GM12878 (cell line): ENCODE measurements at regions not wholly inside any gene's neighbourhood (a gene's known extent, or its start where the extent isn't known, plus 50 kb on each side); places are given as distances from the start of the nearest gene placed in this dataset.

Source experiments
- ATAC-seq: fragments of 200-7000 bp; cut with Tn5 transposase; 3 replicates; pipeline ENCODE4 v1.9.1; 2020; ENCODE audit warnings: mild to moderate bottlenecking, moderate library complexity
- BruUV-seq: library from RNA; stranded (reverse); fragments of 400-500 nt; replicated peaks from 2 replicates; lab custom pipeline; 2021; lab: Mats Ljungman, UMichigan
- CTCF ChIA-PET: fragments of 300-600 bp; sonication (Branson Sonifier 250); formaldehyde crosslinking; extraction: SDS; loops from one replicate; lab custom pipeline; 2021; ENCODE audit warnings: inconsistent platforms; lab: Yijun Ruan, JAX
- POLR2A ChIA-PET: fragments of 350-600 bp; formaldehyde crosslinking; extraction: SDS; loops from one replicate; lab custom pipeline; 2021; ENCODE audit warnings: inconsistent platforms; lab: Charles Lee
- RAD21 ChIA-PET: fragments of 300-600 bp; sonication (Branson Sonifier 250); formaldehyde crosslinking; loops from one replicate; lab custom pipeline; 2023; ENCODE audit warnings: antibody characterized with exemption; ENCODE audit not compliant: unreplicated experiment; lab: Charles Lee
- SMC1A ChIA-PET: fragments of 300-600 bp; sonication (Branson Sonifier 250); formaldehyde crosslinking; loops from one replicate; lab custom pipeline; 2023; ENCODE audit not compliant: unreplicated experiment, uncharacterized antibody; lab: Charles Lee
- DNase-seq: peaks from one replicate; pipeline ENCODE4 v3.0.0-alpha.2; 2011; ENCODE audit warnings: low read depth, low spot score
- FAIRE-seq: peaks from 3 replicates; lab custom pipeline; 2011; peaks lifted over from hg19 to GRCh38; lab: Jason Lieb, UNC
- H2AFZ ChIP-seq: 2 replicates; pipeline ENCODE4 v1.6.0; 2011; ENCODE audit warnings: low read depth, low read length, control low read depth; ENCODE audit not compliant: control insufficient read depth
- H3K27ac ChIP-seq: 2 replicates; pipeline ENCODE4 v1.5.1; 2011; ENCODE audit warnings: control low read depth; ENCODE audit not compliant: control insufficient read depth, insufficient read depth
- H3K27me3 ChIP-seq, 2 experiments: replicated peaks in 1 of 2; 2 replicates each; pipeline versions ENCODE4 v1.6.0 to v1.6.1; 2011; ENCODE audit warnings: low read length in 1 of 2; ENCODE audit not compliant: control insufficient read depth in 2 of 2, insufficient read depth in 2 of 2
- H3K36me3 ChIP-seq, 2 experiments: 2 replicates each; pipeline ENCODE4 v1.5.1; 2011; ENCODE audit warnings: low read length in 1 of 2; ENCODE audit not compliant: control insufficient read depth in 2 of 2, insufficient read depth in 2 of 2
- H3K4me1 ChIP-seq: 2 replicates; pipeline ENCODE4 v1.6.1; 2011; ENCODE audit warnings: mild to moderate bottlenecking, low read length, moderate library complexity, mixed read lengths; ENCODE audit not compliant: control insufficient read depth, insufficient read depth
- H3K4me2 ChIP-seq: 2 replicates; pipeline ENCODE4 v1.6.0; 2011; ENCODE audit warnings: control low read depth; ENCODE audit not compliant: control insufficient read depth, insufficient read depth
- H3K4me3 ChIP-seq: fragments of 200-600 bp; sonication (generic); 2 replicates; pipeline ENCODE4 v1.5.1; 2016
- H3K79me2 ChIP-seq: 2 replicates; pipeline ENCODE4 v1.6.0; 2011; ENCODE audit warnings: low read length; ENCODE audit not compliant: control insufficient read depth, insufficient read depth
- H3K9ac ChIP-seq: 2 replicates; pipeline ENCODE4 v1.8.0; 2011; ENCODE audit warnings: low read length, control low read depth, mixed read lengths; ENCODE audit not compliant: control insufficient read depth, insufficient read depth
- H3K9me3 ChIP-seq: replicated peaks from 3 replicates; pipeline ENCODE4 v1.5.1; 2011; ENCODE audit warnings: mild to moderate bottlenecking, low read length; ENCODE audit not compliant: control insufficient read depth, insufficient read depth
- H4K20me1 ChIP-seq: 2 replicates; pipeline ENCODE4 v1.6.0; 2011; ENCODE audit not compliant: control insufficient read depth, insufficient read depth
- EED ChIP-seq: sonication (generic); IDR thresholded peaks from 2 replicates; pipeline ENCODE4 v1.6.1; 2016; ENCODE audit warnings: antibody characterized with exemption, low read depth
- NFYA ChIP-seq: IDR thresholded peaks from 2 replicates; pipeline ENCODE4 v1.6.1; 2011; ENCODE audit warnings: low read depth, mild to moderate bottlenecking, low read length, improper control_type of control experiment, borderline replicate concordance
- TCF7 ChIP-seq: IDR thresholded peaks from 2 replicates; pipeline ENCODE4 v1.6.1; 2014; ENCODE audit warnings: antibody characterized with exemption, borderline replicate concordance
- in situ Hi-C: fragments of 300-500 bp; cut with MboI; formaldehyde crosslinking; loops from 9 replicates; pipeline ENCODE4 v1.14.3; 2018; ENCODE audit warnings: mixed read lengths
- intact Hi-C: fragments of 100-400 bp; cut with micrococcal nuclease; formaldehyde crosslinking; loops from one replicate; pipeline ENCODE4 v1.14.2; 2022; ENCODE audit not compliant: unreplicated experiment
- TF ChIP-seq, protein P1 (sequence below): IDR thresholded peaks from 2 replicates; pipeline ENCODE4 v1.6.1; 2012; ENCODE audit warnings: improper control_type of control experiment, low read depth, low read length; ENCODE audit not compliant: insufficient replicate concordance
- TF ChIP-seq, protein P2 (sequence below): IDR thresholded peaks from 2 replicates; pipeline ENCODE4 v1.6.1; 2012; ENCODE audit warnings: low read depth, low read length, improper control_type of control experiment
- TF ChIP-seq, protein P3 (sequence below): fragments of 450-650 bp; formaldehyde crosslinking; IDR thresholded peaks from 2 replicates; pipeline ENCODE4 v1.4.0; 2022; ENCODE audit warnings: mild to moderate bottlenecking, moderate library complexity

DNA sequence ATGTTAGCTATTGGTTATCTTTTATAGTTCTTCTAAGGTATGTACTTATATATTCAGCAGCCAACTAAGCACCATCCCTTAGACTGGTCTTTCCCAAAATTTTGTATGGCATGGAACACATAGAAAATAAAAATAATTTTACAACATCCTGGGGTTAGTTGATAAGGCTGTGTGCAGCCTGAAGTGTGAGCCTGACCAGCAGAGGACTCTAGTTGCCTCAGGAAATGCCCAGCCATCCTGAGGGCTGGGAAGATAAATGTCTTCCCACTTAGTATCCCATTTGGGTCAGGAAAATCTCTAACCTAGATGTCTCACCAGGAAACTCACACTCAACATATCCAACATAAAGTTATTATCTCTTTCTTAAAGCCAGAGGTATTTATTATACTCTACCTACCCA lies 251.4 kb upstream of the POF1B start:
- Histone ChIP-seq H3K9me3 (no peaks in the 10 kb centered on the region), H3K79me2 (no peaks in the 10 kb centered on the region), H4K20me1 (no peaks in the 10 kb centered on the region), H3K9ac (no peak overlapping the region), H2AFZ (no peak overlapping the region), H3K4me1 (no peaks in the 10 kb centered on the region), H3K4me3 (no peak overlapping the region), H3K27ac (no peak overlapping the region), H3K36me3 (no peaks in the 10 kb centered on the region), H3K4me2 (no peak overlapping the region), H3K27me3 (no peaks in the 10 kb centered on the region)
- intact Hi-C loops (no loop called here), in situ Hi-C loops (no loop called here)
- FAIRE-seq (no peak), DNase-seq (no peak), ATAC-seq (no peak)
- POLR2A ChIA-PET, result no interaction called here
- SMC1A ChIA-PET, result no interaction called here
- BruUV-seq, result no TSS peak
- CTCF ChIA-PET, result interaction anchor here (0.9 to 2.7 kb wide), 3 partner anchors 9 to 541 kb away, joined by 3 to 9 read pairs (median 3); no protein-coding TSS in a partner anchor
- TF ChIP-seq, protein P1, sequence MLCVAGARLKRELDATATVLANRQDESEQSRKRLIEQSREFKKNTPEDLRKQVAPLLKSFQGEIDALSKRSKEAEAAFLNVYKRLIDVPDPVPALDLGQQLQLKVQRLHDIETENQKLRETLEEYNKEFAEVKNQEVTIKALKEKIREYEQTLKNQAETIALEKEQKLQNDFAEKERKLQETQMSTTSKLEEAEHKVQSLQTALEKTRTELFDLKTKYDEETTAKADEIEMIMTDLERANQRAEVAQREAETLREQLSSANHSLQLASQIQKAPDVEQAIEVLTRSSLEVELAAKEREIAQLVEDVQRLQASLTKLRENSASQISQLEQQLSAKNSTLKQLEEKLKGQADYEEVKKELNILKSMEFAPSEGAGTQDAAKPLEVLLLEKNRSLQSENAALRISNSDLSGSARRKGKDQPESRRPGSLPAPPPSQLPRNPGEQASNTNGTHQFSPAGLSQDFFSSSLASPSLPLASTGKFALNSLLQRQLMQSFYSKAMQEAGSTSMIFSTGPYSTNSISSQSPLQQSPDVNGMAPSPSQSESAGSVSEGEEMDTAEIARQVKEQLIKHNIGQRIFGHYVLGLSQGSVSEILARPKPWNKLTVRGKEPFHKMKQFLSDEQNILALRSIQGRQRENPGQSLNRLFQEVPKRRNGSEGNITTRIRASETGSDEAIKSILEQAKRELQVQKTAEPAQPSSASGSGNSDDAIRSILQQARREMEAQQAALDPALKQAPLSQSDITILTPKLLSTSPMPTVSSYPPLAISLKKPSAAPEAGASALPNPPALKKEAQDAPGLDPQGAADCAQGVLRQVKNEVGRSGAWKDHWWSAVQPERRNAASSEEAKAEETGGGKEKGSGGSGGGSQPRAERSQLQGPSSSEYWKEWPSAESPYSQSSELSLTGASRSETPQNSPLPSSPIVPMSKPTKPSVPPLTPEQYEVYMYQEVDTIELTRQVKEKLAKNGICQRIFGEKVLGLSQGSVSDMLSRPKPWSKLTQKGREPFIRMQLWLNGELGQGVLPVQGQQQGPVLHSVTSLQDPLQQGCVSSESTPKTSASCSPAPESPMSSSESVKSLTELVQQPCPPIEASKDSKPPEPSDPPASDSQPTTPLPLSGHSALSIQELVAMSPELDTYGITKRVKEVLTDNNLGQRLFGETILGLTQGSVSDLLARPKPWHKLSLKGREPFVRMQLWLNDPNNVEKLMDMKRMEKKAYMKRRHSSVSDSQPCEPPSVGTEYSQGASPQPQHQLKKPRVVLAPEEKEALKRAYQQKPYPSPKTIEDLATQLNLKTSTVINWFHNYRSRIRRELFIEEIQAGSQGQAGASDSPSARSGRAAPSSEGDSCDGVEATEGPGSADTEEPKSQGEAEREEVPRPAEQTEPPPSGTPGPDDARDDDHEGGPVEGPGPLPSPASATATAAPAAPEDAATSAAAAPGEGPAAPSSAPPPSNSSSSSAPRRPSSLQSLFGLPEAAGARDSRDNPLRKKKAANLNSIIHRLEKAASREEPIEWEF, result no peak
- TF ChIP-seq, protein P2, sequence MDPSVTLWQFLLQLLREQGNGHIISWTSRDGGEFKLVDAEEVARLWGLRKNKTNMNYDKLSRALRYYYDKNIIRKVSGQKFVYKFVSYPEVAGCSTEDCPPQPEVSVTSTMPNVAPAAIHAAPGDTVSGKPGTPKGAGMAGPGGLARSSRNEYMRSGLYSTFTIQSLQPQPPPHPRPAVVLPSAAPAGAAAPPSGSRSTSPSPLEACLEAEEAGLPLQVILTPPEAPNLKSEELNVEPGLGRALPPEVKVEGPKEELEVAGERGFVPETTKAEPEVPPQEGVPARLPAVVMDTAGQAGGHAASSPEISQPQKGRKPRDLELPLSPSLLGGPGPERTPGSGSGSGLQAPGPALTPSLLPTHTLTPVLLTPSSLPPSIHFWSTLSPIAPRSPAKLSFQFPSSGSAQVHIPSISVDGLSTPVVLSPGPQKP, result no peak
- TF ChIP-seq, protein P3, sequence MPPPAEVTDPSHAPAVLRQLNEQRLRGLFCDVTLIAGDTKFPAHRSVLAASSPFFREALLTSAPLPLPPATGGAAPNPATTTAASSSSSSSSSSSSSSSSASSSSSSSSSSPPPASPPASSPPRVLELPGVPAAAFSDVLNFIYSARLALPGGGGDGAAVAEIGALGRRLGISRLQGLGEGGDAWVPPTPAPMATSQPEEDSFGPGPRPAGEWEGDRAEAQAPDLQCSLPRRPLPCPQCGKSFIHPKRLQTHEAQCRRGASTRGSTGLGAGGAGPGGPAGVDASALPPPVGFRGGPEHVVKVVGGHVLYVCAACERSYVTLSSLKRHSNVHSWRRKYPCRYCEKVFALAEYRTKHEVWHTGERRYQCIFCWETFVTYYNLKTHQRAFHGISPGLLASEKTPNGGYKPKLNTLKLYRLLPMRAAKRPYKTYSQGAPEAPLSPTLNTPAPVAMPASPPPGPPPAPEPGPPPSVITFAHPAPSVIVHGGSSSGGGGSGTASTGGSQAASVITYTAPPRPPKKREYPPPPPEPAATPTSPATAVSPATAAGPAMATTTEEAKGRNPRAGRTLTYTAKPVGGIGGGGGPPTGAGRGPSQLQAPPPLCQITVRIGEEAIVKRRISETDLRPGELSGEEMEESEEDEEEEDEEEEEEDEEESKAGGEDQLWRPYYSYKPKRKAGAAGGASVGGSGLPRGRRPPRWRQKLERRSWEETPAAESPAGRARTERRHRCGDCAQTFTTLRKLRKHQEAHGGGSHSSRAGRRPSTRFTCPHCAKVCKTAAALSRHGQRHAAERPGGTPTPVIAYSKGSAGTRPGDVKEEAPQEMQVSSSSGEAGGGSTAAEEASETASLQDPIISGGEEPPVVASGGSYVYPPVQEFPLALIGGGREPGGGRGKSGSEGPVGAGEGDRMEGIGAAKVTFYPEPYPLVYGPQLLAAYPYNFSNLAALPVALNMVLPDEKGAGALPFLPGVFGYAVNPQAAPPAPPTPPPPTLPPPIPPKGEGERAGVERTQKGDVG, result no peak
- TF ChIP-seq TCF7 (no peak), EED (no peak), NFYA (no peak)
- RAD21 ChIA-PET, result no interaction called here
